ENCODE measurements at regions not wholly inside any gene's neighbourhood (a gene's known extent, or its start where the extent isn't known, plus 50 kb on each side); places are given as distances from the start of the nearest gene placed in this dataset.

- TF ChIP-seq, protein P1, sequence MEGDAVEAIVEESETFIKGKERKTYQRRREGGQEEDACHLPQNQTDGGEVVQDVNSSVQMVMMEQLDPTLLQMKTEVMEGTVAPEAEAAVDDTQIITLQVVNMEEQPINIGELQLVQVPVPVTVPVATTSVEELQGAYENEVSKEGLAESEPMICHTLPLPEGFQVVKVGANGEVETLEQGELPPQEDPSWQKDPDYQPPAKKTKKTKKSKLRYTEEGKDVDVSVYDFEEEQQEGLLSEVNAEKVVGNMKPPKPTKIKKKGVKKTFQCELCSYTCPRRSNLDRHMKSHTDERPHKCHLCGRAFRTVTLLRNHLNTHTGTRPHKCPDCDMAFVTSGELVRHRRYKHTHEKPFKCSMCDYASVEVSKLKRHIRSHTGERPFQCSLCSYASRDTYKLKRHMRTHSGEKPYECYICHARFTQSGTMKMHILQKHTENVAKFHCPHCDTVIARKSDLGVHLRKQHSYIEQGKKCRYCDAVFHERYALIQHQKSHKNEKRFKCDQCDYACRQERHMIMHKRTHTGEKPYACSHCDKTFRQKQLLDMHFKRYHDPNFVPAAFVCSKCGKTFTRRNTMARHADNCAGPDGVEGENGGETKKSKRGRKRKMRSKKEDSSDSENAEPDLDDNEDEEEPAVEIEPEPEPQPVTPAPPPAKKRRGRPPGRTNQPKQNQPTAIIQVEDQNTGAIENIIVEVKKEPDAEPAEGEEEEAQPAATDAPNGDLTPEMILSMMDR (IDR thresholded peaks at IDR 0.05), result no peak
Measured at GRCh38 chr5:63726496-63726895, 235.7 kb downstream of the HTR1A start.

DNA sequence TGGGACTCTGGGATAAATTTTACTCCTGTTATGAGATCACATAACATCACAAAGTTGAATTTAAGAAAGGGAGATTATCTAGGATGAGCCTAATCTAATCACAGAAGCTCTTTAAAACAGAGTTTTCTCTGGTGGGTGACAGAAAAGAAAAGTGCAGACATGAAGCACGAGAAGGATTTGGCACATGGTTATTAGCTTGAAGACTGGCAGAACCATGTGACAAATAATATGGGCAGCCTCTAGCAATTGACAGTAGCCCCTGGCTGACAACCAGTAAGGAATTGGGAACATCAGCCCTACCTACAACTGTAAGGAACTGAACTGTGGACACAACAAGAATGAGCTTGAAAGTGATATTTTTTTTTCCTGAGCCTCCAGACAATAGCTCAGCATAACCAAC, 243.1 kb downstream of the HTR1A start:
- TF ChIP-seq, protein P1 (IDR thresholded peaks at IDR 0.05), result no peak

DNA sequence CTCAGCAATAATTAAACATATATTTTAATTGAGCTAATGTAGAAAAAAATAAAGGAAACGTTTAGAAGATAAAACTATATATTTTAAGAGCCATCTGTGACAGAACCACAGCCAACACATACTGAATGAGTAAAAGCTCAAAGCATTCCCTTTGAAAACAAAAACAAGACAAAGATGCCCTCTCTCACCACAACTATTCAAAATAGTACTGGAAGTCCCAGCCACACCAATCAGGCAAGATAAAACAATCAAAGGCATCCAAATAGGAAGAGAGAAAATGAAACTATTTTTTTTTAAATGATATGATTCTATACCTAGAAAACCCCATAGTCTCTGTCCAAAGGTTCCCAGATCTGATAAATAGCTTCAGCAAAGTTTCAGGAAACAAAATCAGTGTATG, 262.0 kb downstream of the HTR1A start:
- TF ChIP-seq, protein P1 (IDR thresholded peaks at IDR 0.05), result no peak

GRCh38 chr5:63697811-63698210, 264.4 kb downstream of the HTR1A start:
- TF ChIP-seq, protein P1 (IDR thresholded peaks at IDR 0.05), result no peak

GRCh38 chr5:63690546-63690945, 271.7 kb downstream of the HTR1A start:
- TF ChIP-seq, protein P1 (IDR thresholded peaks at IDR 0.05), result no peak

- TF ChIP-seq, protein P1 (IDR thresholded peaks at IDR 0.05), result no peak
Measured at GRCh38 chr5:63687854-63688516, 274.3 kb downstream of the HTR1A start.

GRCh38 chr5:63686938-63687337, 275.3 kb downstream of the HTR1A start:
- TF ChIP-seq, protein P1 (IDR thresholded peaks at IDR 0.05), result no peak

GRCh38 chr5:63686181-63686580, 276.1 kb downstream of the HTR1A start:
- TF ChIP-seq, protein P1 (IDR thresholded peaks at IDR 0.05), result no peak

Measured in LNCAP (cell line).